ENCODE measurements at regions not wholly inside any gene's neighbourhood (a gene's known extent, or its start where the extent isn't known, plus 50 kb on each side); places are given as distances from the start of the nearest gene placed in this dataset.

GRCh38 chr5:32973646-32974045 lies 262.5 kb downstream of the NPR3 start:
- H3K9me1 ChIP-seq (replicated peaks; ENCODE audit: control insufficient read depth, extremely low read depth, insufficient read depth, low read length) = no peaks in the 10 kb centered on the region
- H3K9ac ChIP-seq (replicated peaks; ENCODE audit: extremely low read depth, insufficient read depth, low read length) = no peak overlapping the region
- no peaks in the 10 kb centered on the region for H3K9me3 ChIP-seq (replicated peaks; ENCODE audit: control insufficient read depth, insufficient read depth, low read length)
- no peak for DNase-seq (ENCODE audit: low read depth, low spot score)
- H3K36me3 ChIP-seq (ENCODE audit: control insufficient read depth in 2 of 2, extremely low read depth in 1 of 2, insufficient read depth in 2 of 2, low read length in 2 of 2) = no peaks in the 10 kb centered on the region
- H3K79me2 ChIP-seq (ENCODE audit: control insufficient read depth, insufficient read depth, low read length) = no peaks in the 10 kb centered on the region
- H3K27ac ChIP-seq (ENCODE audit: insufficient read depth, low read depth, low read length) = no peak overlapping the region
- dilution Hi-C loops (cut with MboI; ENCODE audit: extremely low pct_ligation_motif_present, low sequenced_read_pairs) = no loop called here
- ChIA-PET CTCF (no interaction called here), POLR2A (no interaction called here)
- no TSS peak for BruUV-seq (replicated peaks)
- H3K4me2 ChIP-seq (ENCODE audit: insufficient read depth, low read length) = no peak overlapping the region
- H4K20me1 ChIP-seq (replicated peaks; ENCODE audit: control insufficient read depth, extremely low read depth, insufficient read depth, low read length) = no peaks in the 10 kb centered on the region
- intact Hi-C loops (cut with micrococcal nuclease) = no loop called here
- FAIRE-seq = no peak
- no peaks in the 10 kb centered on the region for H3K4me1 ChIP-seq (ENCODE audit: control insufficient read depth, extremely low read depth, insufficient read depth, low read length)
- H3K27me3 ChIP-seq (ENCODE audit: control insufficient read depth in 2 of 2, insufficient read depth in 2 of 2, low read length in 2 of 2) = peaks cover 0 to 1% of the 10 kb centered on the region in 2 experiments
- H3K4me3 ChIP-seq (replicated peaks in 1 of 3; ENCODE audit: insufficient read depth in 1 of 3, low read depth in 1 of 3, low read length in 3 of 3) = no peak overlapping the region
- no peak for TF ChIP-seq FOS (IDR thresholded peaks at IDR 0.05; ENCODE audit: borderline replicate concordance, insufficient read depth, low read length)
- no peak for TF ChIP-seq CTCF (IDR thresholded peaks at IDR 0.05; ENCODE audit: extremely low read depth in 1 of 2, insufficient read depth in 1 of 2, low read depth in 1 of 2, low read length in 2 of 2)
- TF ChIP-seq JUN (IDR thresholded peaks at IDR 0.05; ENCODE audit: borderline replicate concordance, insufficient read depth, insufficient read length, low read depth) = no peak
- TF ChIP-seq MYC (IDR thresholded peaks at IDR 0.05; ENCODE audit: low read depth, low read length) = no peak
- TF ChIP-seq POLR2AphosphoS5 (IDR thresholded peaks at IDR 0.05; ENCODE audit: insufficient read depth, low read depth, low read length) = no peak
- TF ChIP-seq GATA2 (IDR thresholded peaks at IDR 0.05; ENCODE audit: insufficient read depth, insufficient read length, low read depth, low read length) = no peak
- TF ChIP-seq MAX (IDR thresholded peaks at IDR 0.05; ENCODE audit: insufficient read depth, insufficient read length) = no peak
- no peak for TF ChIP-seq EZH2 (IDR thresholded peaks at IDR 0.05; ENCODE audit: borderline replicate concordance, low read depth, low read length, severe bottlenecking)
- no peak overlapping the region for H2AFZ ChIP-seq (ENCODE audit: low read depth, low read length)

Data from endothelial cell of umbilical vein (primary cell).